Stimulated activated CD8-positive, alpha-beta memory T cell treated with anti-CD3 and anti-CD28 coated beads, Interleukin-4, amount 100 ng/mL, for 4 hours (primary cell): ENCODE measurements at regions not wholly inside any gene's neighbourhood (a gene's known extent, or its start where the extent isn't known, plus 50 kb on each side); places are given as distances from the start of the nearest gene placed in this dataset.
"Not testable (repeated sequence)": the region's sequence is repeated elsewhere in the genome, so short reads cannot be mapped to it uniquely, and the experiment has no call there.

ENCODE experiments used
- DNase-seq, 2 donors: peaks; one replicate each; pipeline ENCODE4 v3.0.0-alpha.2; 2020; ENCODE audit warnings: low read depth in 2 of 2, low spot score in 1 of 2

GRCh38 chr2:146388757-146389156 is 1456.1 kb upstream of the ACVR2A start:
- DNase-seq = no peak

GRCh38 chr2:146386096-146386495 is 1458.7 kb upstream of the ACVR2A start:
- DNase-seq = no peak

DNA sequence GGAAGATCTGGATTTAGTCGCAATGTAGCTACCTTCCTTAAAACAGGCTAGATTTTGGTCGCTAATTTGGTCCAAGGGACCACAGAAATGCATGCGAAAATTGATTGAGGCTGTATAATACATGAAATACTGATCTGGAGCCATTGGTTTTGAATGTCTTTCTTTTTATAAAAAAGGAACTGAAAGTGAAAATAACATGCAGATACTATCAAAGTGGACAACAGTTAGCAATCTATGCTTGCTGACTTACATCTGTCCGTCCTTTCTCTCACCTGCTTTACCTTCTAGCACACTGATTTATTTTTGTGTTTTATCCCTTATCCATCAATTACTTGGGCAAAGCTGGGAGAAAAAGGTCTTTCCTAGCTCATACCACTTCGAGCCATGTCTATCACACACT is 1459.8 kb upstream of the ACVR2A start:
- no peak for DNase-seq

DNA sequence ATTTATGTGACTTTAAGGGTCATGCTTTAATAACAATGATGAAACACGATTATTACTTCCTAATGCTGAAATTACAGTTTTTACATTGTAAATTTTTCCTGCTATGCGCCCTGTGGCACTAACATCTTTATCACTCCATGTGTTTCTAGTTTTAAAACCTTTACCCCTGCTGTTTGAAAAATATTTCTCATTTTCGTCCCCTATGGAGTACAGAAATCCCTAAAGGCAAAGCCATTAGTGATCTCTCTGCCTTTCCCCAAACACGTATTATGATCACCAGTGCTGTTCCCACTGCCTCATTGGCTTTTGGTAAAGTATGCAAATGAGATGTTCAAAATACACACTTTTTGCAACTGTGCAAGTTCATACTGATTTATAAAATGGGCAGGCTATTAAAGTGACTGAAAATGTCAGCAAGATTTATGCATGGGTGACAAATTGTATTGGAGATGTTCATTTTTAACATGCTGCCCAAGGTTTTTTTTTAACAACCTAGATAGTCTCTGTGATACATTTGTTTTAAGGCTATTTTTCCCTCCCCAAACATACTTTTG is 1468.2 kb upstream of the ACVR2A start:
- no peak for DNase-seq

- no peak for DNase-seq
Measured at GRCh38 chr2:146374505-146374904, 1470.3 kb upstream of the ACVR2A start.

- not testable (repeated sequence) for DNase-seq
Measured at GRCh38 chr2:146371364-146371763, 1473.5 kb upstream of the ACVR2A start.

DNA sequence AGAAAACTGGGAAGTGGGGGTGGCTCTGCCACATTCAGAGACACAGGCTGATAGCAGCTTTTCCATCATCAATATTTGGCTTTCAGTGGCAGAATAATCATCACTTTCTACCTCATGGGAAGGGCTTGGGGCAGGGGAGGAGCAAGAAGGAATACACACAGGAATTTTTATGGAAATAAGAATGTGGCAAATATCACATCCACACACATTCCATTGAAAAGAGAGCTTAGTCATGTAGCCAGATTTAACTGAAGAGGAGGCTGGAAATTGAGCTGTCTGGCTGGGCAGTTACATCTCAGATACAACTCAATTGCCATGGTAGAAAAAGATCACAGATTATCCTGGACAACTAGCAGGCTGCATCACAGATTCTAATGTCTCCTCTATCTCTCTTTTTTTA is 1474.0 kb upstream of the ACVR2A start:
- DNase-seq = no peak

DNA sequence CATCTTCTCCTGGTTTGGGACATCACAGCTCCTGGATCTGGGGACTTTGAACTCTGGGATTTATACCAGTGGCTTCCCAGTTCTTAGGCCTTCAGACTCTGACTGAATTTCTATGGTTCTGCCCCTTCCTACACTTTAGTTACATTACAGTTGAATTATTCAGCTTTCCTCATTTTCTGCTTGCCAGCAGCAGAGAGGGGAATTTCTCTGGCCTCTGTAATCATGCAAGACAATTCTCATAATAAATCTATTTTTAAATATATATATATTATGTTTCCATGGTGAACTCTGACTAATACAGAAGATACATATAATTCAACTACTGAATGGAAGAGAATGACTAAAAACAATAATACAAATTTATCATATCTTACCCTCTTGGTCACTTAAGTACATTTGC is 1478.6 kb upstream of the ACVR2A start:
- no peak for DNase-seq

GRCh38 chr2:146365041-146365440 is 1479.8 kb upstream of the ACVR2A start:
- DNase-seq = no peak

- no peak for DNase-seq
Measured at GRCh38 chr2:146363731-146364130, 1481.1 kb upstream of the ACVR2A start.

GRCh38 chr2:146351689-146352088 is 1493.1 kb upstream of the ACVR2A start:
- DNase-seq = no peak

DNA sequence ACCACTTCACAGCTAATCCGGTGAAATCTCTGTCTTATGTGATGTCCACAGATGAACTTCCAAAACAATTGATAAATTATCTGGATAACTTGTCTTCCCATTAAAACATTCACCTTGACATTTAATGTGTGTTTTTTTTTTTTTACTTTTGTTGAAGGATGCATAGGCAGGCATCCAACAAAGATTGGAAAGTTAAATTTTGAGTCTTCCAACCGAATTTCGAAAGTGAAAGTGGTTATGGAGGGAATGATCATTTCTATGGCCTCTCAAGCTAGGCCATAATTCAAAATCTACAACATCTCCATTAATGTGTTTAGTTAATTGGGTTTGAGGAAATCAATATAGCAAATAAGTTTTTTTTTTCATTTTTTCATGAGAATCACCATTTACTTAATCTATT is 1495.5 kb upstream of the ACVR2A start:
- DNase-seq = no peak

DNA sequence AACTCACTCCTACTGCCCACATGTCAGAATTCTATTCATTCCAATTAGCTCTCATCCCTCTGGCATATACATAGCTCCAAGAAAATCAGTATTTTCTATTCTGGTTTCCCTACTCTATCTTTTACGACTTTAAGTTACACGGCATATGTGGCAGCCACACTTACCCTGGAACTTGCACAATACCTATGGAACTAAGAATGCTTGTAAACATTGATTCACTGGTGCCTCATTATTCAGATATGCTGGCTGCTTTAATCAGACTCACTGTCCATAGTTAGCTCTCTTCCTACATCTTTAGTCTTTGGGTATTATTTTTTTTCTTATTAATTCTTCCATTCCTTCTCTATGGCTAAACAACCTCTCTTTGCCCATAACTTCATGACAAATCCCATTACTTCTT is 1519.9 kb upstream of the ACVR2A start:
- DNase-seq = no peak

DNA sequence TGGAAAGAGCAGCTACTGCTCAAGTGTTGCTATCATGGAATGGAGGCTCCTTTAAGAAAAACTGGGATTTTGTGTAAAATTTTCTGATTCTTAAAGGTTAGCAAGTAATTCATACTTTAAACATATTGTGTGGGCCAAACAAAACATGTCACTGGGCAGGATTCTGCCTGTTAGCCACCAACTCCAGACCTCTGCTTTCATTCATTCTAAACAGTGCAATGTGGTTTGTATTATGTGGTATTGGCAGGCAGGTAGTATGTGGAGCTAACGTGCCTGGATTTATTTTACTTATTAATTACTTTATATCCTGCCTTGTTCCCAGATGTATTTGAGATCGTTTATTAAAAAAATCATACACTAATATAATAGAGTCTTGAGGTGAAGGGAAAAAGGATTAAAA is 1521.3 kb upstream of the ACVR2A start:
- DNase-seq = no peak

DNA sequence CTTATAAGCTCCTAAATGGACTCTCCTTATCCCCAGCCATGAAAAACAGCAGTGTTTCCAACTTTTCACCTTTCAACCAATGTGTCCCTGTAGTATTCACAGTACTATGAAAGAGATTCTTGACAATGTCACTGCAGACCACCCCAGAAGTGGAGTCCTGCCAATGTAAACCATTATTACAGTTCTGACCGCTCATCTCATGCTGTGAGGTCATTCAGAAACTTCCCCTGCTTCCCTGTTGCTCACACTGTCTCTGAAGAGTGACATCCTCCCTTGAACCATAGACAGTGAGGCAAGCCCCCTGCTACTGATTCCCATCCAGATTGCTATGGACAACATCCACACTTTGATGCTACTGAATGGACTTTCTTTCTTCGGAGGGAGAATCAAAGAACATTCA is 1523.7 kb upstream of the ACVR2A start:
- DNase-seq = no peak

- no peak for DNase-seq
Measured at GRCh38 chr2:146317959-146318358, 1526.9 kb upstream of the ACVR2A start.

DNA sequence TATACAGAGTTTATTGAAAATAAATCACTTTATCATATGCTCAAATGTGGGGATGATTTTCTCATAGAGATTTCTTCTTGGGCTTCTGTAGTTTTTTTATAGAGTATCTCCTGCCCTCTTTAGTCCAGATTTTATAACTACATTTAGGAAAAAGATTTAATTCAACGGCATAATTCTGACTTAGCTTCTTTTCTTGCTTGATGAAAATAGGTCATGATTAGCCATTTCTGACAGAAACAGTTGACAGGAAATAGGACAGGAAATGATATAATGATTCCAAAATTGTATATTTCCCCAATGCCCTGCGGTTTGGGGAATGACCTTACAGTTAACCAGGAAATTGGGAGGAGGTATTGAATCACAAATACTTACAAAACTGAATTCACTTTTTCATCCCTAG is 1531.9 kb upstream of the ACVR2A start:
- no peak for DNase-seq

- no peak for DNase-seq
Measured at GRCh38 chr2:146305164-146305563, 1539.7 kb upstream of the ACVR2A start.

- no peak for DNase-seq
Measured at GRCh38 chr2:146301287-146301686, 1543.5 kb upstream of the ACVR2A start.

GRCh38 chr2:146295080-146295670 is 1549.7 kb upstream of the ACVR2A start:
- DNase-seq = no peak

DNA sequence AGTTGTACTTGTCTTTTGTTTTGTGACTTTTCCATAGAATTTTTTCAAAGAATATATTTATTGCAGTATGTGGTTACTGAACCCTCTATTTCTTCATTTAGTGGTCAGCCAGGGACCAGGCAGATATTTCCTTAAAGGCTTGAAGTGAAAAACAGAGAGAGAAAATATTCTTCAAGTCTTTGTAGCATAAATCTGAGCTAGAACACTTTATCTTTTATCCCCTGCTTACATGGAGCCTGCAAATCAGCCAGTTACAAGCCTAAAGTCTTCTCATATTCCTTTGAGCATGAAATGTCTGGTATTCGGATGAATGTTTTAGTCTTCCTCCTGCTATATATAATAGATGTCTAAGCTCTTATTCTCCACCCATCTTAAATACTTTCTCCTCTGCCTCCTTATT is 1557.5 kb upstream of the ACVR2A start:
- no peak for DNase-seq

DNA sequence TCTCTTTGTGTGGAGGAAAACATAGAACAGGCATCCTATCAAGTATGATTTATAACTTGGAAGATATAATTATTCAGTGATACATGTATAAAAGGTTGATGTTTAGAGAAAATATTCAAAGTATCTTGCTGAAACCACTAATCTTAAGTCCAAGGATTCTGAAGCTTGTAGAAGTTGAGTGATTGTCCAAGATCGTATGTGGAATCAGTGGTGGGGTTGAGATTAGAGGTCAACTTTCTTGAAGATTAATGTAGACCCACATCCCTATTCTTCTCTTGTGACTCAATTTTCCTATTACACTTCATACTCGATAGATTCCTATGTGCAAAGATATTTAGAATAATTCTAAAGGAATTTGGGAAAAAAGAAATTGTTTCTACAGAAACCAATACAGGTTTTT is 1565.9 kb upstream of the ACVR2A start:
- DNase-seq = no peak

DNA sequence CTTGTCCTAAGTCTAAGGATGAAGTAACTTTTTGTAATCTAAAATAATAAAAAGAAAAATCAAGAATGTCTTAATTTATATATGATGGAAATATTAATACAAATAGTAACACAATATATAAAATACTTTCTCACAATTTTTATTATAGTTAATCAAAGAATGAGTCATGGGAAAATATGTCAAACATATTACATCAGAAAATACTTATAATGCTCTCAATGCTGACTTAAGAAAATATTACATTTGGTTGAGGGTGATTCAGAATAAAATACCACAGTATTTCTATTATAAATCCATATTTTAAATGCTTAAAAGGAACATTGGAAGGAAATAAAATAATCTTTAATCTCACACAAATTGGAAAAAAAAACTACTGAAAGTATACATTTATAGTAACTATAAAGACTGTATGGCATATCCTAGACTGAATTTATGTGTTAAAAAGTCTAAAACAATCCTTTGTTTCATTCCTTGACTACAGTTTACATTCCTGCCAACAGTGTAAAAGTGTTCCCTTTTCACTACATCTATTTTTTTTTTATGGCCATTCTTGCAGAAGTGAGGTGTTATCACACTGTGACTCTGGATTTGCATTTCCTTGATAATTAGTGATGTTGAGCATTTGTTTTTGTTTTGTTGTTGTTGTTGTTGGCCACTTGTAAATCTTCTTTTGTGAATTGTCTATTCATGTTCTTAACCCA is 1573.5 kb upstream of the ACVR2A start:
- no peak for DNase-seq
